ENCODE measurements at regions not wholly inside any gene's neighbourhood (a gene's known extent, or its start where the extent isn't known, plus 50 kb on each side); places are given as distances from the start of the nearest gene placed in this dataset.

GRCh38 chr9:85228111-85228855, 513.5 kb downstream of the AGTPBP1 start:
- TF ChIP-seq, protein P1, sequence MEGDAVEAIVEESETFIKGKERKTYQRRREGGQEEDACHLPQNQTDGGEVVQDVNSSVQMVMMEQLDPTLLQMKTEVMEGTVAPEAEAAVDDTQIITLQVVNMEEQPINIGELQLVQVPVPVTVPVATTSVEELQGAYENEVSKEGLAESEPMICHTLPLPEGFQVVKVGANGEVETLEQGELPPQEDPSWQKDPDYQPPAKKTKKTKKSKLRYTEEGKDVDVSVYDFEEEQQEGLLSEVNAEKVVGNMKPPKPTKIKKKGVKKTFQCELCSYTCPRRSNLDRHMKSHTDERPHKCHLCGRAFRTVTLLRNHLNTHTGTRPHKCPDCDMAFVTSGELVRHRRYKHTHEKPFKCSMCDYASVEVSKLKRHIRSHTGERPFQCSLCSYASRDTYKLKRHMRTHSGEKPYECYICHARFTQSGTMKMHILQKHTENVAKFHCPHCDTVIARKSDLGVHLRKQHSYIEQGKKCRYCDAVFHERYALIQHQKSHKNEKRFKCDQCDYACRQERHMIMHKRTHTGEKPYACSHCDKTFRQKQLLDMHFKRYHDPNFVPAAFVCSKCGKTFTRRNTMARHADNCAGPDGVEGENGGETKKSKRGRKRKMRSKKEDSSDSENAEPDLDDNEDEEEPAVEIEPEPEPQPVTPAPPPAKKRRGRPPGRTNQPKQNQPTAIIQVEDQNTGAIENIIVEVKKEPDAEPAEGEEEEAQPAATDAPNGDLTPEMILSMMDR (IDR thresholded peaks at IDR 0.05; ENCODE audit: borderline replicate concordance, insufficient read depth, low read depth, low read length) = no peak
- H3K4me3 ChIP-seq (ENCODE audit: low read depth, low read length) = no peak overlapping the region

- H3K4me3 ChIP-seq (ENCODE audit: low read depth, low read length) = no peak overlapping the region
- TF ChIP-seq, protein P1 (IDR thresholded peaks at IDR 0.05; ENCODE audit: borderline replicate concordance, insufficient read depth, low read depth, low read length) = no peak
Observed at GRCh38 chr9:85225180-85225579, 516.6 kb downstream of the AGTPBP1 start.

GRCh38 chr9:85224729-85225128, 517.0 kb downstream of the AGTPBP1 start:
- TF ChIP-seq, protein P1 (IDR thresholded peaks at IDR 0.05; ENCODE audit: borderline replicate concordance, insufficient read depth, low read depth, low read length) = no peak
- no peak overlapping the region for H3K4me3 ChIP-seq (ENCODE audit: low read depth, low read length)

DNA sequence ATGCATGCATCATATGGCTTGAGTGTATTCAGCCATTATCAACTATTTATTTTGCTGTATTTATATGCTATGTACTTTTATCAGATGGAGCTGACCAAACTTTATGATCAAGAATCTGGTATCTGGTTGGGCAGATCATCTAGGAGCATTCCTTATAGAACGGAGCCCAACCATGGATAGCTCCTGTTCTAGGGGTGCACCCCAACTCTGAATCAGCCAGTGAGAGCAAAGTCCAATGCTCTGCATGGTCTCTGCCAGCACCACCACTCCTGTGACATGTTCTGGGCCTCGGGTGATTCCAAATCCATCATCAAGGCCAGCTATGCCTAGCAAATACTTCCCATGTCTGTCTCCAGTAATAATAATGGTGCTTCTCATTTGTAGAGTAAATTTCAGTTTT, 517.5 kb downstream of the AGTPBP1 start:
- TF ChIP-seq, protein P1 (IDR thresholded peaks at IDR 0.05; ENCODE audit: borderline replicate concordance, insufficient read depth, low read depth, low read length) = no peak
- no peak overlapping the region for H3K4me3 ChIP-seq (ENCODE audit: low read depth, low read length)

- TF ChIP-seq, protein P1 (IDR thresholded peaks at IDR 0.05; ENCODE audit: borderline replicate concordance, insufficient read depth, low read depth, low read length) = no peak
- H3K4me3 ChIP-seq (ENCODE audit: low read depth, low read length) = no peak overlapping the region
Observed at GRCh38 chr9:85223506-85224125, 518.1 kb downstream of the AGTPBP1 start.

DNA sequence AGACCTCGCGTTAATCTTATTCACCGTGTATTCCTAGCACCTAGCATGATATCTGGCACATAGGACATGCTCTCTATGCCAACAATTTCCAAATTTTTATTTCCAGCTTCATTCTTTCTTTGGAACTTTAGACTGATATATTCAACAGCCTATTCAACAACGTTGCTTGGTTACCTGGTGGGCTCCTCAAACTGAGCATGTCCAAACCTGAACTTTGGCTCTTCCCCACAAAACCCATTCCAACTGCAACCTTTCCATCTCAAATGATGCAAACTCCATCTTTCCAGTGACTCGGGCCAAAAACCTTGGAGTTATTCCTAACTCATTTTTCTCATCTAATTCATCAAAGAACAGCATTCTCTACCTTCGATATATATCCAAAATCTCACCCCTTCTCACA, 525.2 kb downstream of the AGTPBP1 start:
- TF ChIP-seq, protein P1 (IDR thresholded peaks at IDR 0.05; ENCODE audit: borderline replicate concordance, insufficient read depth, low read depth, low read length) = no peak
- no peak overlapping the region for H3K4me3 ChIP-seq (ENCODE audit: low read depth, low read length)

GRCh38 chr9:85215961-85216360, 525.8 kb downstream of the AGTPBP1 start:
- no peak overlapping the region for H3K4me3 ChIP-seq (ENCODE audit: low read depth, low read length)
- TF ChIP-seq, protein P1 (IDR thresholded peaks at IDR 0.05; ENCODE audit: borderline replicate concordance, insufficient read depth, low read depth, low read length) = no peak

Measured in GM12875 (cell line).